Osteocyte (in vitro differentiated cells): ENCODE measurements at regions not wholly inside any gene's neighbourhood (a gene's known extent, or its start where the extent isn't known, plus 50 kb on each side); places are given as distances from the start of the nearest gene placed in this dataset.

Experiments used
- DNase-seq: peaks from one replicate; pipeline ENCODE4 v3.0.0; 2021; ENCODE audit warnings: mixed read lengths; ENCODE audit not compliant: unreplicated experiment; ENCODE audit errors: extremely low spot score
- H3K27ac Mint-ChIP-seq: one replicate; pipeline ENCODE4 v1.8.0; 2021; ENCODE audit warnings: mild to moderate bottlenecking, mixed read lengths; ENCODE audit not compliant: unreplicated experiment
- H3K27me3 Mint-ChIP-seq: one replicate; pipeline ENCODE4 v1.8.0; 2021; ENCODE audit warnings: mixed read lengths; ENCODE audit not compliant: unreplicated experiment
- H3K36me3 Mint-ChIP-seq: one replicate; pipeline ENCODE4 v1.8.0; 2021; ENCODE audit warnings: mixed read lengths; ENCODE audit not compliant: unreplicated experiment
- H3K4me1 Mint-ChIP-seq: one replicate; pipeline ENCODE4 v1.8.0; 2021; ENCODE audit warnings: mixed read lengths; ENCODE audit not compliant: unreplicated experiment
- H3K4me3 Mint-ChIP-seq: one replicate; pipeline ENCODE4 v1.8.0; 2021; ENCODE audit warnings: mild to moderate bottlenecking, moderate library complexity, mixed read lengths; ENCODE audit not compliant: unreplicated experiment
- H3K9me3 Mint-ChIP-seq: one replicate; pipeline ENCODE4 v1.8.0; 2021; ENCODE audit warnings: mixed read lengths; ENCODE audit not compliant: unreplicated experiment
- CTCF ChIP-seq: fragments of 200-600 bp; sonication (generic); IDR thresholded peaks from 2 replicates; pipeline ENCODE4 v1.5.0; 2021; ENCODE audit warnings: antibody characterized with exemption, mild to moderate bottlenecking, moderate library complexity

- H3K27me3 Mint-ChIP-seq = no peaks in the 10 kb centered on the region
- H3K36me3 Mint-ChIP-seq = no peaks in the 10 kb centered on the region
- no peaks in the 10 kb centered on the region for H3K4me1 Mint-ChIP-seq
- peaks cover 15% of the 10 kb centered on the region for H3K9me3 Mint-ChIP-seq
- H3K27ac Mint-ChIP-seq = no peak overlapping the region
- H3K4me3 Mint-ChIP-seq = no peak overlapping the region
- DNase-seq = no peak
- no peak for TF ChIP-seq CTCF
Observed at GRCh38 chr13:55669051-55669450, 1471.7 kb upstream of the PRR20A start.

- no peak for TF ChIP-seq CTCF
- Mint-ChIP-seq H3K9me3 (peaks cover 7% of the 10 kb centered on the region), H3K27ac (no peak overlapping the region), H3K27me3 (no peaks in the 10 kb centered on the region), H3K4me1 (no peaks in the 10 kb centered on the region), H3K36me3 (no peaks in the 10 kb centered on the region), H3K4me3 (no peak overlapping the region)
- no peak for DNase-seq
Observed at GRCh38 chr13:55673910-55674309, 1466.8 kb upstream of the PRR20A start.

GRCh38 chr13:55682776-55683175, 1457.9 kb upstream of the PRR20A start:
- Mint-ChIP-seq H3K4me1 (no peaks in the 10 kb centered on the region), H3K27ac (no peak overlapping the region), H3K4me3 (no peak overlapping the region), H3K27me3 (no peaks in the 10 kb centered on the region), H3K36me3 (no peaks in the 10 kb centered on the region), H3K9me3 (peaks cover 17% of the 10 kb centered on the region)
- no peak for TF ChIP-seq CTCF
- no peak for DNase-seq

- TF ChIP-seq CTCF = no peak
- Mint-ChIP-seq H3K4me3 (no peak overlapping the region), H3K36me3 (no peaks in the 10 kb centered on the region), H3K27me3 (no peaks in the 10 kb centered on the region), H3K4me1 (no peaks in the 10 kb centered on the region), H3K27ac (no peak overlapping the region), H3K9me3 (no peaks in the 10 kb centered on the region)
- no peak for DNase-seq
Observed at GRCh38 chr13:55705526-55705925, 1435.2 kb upstream of the PRR20A start.

- Mint-ChIP-seq H3K27ac (no peak overlapping the region), H3K9me3 (no peaks in the 10 kb centered on the region)
- TF ChIP-seq CTCF = no peak
Observed at GRCh38 chr13:55705971-55706370, 1434.7 kb upstream of the PRR20A start.

More at GRCh38 chr13:55705971-55706370, 1434.7 kb upstream of the PRR20A start:
- no peaks in the 10 kb centered on the region for H3K4me1 Mint-ChIP-seq
- no peaks in the 10 kb centered on the region for H3K27me3 Mint-ChIP-seq
- no peak for DNase-seq
- H3K36me3 Mint-ChIP-seq = no peaks in the 10 kb centered on the region
- H3K4me3 Mint-ChIP-seq = no peak overlapping the region
